ENCODE measurements at regions not wholly inside any gene's neighbourhood (a gene's known extent, or its start where the extent isn't known, plus 50 kb on each side); places are given as distances from the start of the nearest gene placed in this dataset.

DNA sequence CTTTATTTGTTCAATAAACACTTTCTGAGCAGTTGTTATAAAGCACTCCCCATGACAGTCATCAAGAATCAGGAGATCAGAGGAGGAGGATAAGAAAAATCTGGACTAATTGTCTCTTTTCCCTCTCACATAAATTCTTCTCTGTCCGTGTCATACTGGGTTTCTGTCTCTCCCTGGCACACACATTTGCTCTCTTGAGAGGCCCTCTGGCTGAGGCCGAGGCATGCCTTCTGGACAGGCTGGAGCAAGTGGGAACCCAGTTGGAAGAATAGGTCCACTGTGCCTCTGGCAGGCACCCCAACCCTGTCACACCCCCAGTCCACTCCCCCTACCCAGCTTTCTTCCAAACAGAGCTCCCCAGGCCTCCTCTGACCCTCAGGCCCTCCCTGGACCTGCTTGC is 315.8 kb downstream of the UACA start:
- DNase-seq (ENCODE audit: low read depth in 2 of 2), result no peak

DNA sequence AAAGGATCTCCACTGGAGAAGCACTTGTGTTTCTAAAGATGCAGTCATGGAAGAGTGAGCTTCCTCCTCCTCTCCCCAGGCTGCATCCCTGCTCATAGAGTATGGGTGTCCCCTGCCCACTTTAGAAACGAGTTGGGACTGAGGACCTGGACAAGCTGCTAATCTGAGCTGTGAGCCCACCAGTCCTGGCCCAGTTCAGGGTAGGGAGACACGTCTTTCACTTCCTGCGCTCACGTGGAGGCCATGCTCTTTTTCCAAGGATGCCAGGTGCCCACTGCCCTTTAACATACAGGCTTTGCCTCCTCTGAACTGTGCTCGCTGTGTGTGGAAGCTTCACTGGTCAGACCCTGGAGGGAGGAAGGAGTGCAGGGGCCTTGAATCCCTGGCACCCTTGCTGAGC is 316.3 kb downstream of the UACA start:
- DNase-seq (ENCODE audit: low read depth in 2 of 2), result no peak

DNA sequence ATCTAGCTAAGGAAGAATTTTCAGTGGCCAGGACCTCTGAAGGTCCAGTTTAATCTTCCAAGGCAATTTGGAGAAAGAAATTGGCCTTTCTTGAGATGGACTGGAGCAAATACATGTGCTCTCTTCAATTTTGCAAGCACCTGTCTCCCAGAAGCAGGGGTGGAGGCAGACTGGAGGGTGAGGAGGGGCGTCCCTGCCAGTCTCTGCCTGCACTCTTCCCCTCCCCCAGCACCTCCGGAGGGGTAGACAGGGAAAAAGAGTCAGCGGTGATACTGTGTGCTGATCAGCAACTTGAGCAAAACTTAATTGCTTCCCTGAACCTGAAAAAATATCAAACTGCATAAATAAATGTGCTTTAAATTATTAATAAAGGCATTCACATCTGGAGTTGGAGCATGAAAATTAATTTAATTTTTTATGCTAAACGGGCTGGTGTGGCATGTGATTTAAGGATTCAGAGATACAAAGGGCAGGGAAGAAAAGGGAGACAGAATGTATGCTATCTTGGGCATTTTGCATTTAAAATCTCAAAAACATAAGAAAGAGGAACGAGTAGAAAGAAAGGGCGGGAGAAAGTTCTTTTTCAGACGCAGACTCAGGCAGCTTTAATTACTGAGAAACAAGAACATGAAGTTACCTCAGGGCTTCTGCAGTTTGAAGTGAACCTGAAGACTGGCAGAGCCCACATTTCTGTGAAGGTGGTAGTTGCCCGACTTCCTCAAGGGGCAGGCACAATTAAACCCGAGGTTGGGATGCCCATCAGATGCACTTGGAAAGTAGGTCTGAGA is 319.7 kb downstream of the UACA start:
- DNase-seq (ENCODE audit: low read depth in 2 of 2), result no peak

DNA sequence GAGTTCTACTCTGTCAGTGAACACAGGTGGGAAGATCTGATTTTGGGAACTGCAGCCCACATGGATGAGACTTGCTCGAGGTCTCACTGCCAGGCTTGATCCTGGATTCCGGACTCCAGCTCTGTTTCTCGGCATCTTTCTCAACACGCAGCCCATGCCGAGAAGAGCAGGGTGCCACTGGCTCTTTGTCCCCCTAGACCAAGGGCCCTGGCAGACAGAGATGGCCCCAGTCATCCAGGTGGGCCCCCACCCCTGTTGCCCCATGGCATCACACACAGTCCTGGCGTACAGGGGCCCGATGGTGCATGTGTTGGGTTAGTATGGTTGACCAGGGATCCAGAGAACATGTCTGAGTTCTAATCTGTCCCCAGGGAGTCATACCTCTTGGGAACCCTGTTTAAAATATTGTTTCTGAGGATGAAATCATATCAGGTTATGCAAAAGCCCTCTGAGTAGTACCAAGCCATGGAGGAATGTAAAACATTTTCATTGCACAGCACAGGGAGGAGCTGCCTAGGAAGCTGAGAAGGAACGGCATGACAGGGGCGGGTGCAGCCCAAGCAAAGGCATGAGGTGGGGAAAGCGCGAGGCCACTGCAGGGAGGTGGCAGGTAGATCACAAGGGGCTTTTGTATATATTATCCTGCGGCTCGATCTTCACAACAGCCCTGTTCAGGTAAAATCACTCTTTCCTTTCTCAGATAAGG is 320.6 kb downstream of the UACA start:
- DNase-seq (ENCODE audit: low read depth in 2 of 2), result no peak

DNA sequence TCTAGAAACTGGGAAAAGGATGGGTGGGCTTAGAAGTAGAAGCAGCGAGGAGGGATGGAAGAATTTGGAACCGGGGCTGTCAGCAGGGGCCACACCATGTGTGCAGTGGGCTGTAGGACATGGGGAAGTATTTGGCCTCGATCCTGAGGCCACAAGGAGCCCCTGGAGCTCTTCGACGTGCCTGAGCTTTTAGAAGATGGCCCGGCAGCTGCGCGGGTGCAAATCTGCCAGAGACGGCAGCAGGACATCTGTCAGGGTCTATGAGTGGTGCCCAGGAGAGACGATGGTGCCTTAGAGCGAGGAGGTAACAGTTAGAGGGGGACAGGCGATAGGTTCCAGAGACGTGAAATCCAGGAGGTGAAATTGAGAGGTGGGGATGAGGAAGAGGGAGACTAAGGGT is 321.1 kb downstream of the UACA start:
- no peak for DNase-seq (ENCODE audit: low read depth in 2 of 2)

DNA sequence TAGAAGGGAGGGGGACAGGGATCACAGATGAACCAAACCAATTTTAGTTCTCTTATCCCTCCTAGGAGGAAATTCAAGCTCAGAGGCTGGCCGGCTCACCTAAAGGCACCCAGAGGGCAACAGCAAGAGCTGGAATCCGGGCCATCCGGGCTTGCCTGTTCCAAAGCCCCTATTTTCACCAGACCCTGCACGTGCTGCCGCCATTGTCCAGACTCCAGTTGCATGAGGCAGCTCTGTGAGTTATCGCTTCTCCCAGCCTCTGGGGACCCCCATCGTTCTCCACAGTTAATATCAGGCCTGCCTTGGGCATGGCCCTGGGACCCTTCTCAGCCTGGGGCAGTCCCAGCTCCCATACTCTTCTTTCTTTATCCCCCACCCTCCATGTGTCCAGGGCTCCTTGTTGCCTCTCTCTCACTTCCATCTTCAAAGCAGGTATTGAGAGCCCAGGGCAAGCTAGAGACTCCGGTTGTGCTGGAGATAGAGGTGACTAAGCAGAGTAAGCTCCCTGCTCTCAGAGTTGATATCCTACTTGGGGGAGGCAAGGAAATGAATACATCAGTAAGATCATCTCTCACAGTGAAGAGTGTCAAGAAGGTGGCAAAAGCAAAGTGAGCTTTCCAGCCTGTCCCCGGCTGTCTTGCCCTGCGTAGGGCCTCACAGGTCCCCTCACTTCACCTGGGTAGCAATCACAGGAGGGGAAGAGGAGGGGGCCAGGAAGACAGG is 322.8 kb downstream of the UACA start:
- no peak for DNase-seq (ENCODE audit: low read depth in 2 of 2)

DNA sequence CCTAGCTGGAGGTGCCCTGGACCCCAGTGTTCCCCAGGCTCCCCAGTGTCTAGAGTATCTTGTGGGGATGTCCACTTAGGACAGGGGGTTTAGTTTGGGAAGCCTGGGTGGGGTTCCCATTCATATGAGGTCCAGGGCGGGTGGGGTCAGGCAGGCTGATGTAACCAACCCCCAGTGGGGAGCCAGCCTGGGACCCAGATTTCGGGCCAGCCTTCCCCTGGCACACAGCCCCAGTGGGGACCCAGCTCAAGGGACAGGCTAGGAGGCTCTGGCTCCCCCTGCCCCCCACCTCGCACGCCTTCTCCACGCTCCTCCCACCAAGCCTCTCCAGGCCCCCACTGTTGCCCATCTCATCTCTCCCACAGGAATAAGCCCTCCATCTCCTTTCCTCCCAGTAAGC is 323.5 kb downstream of the UACA start:
- no peak for DNase-seq (ENCODE audit: low read depth in 2 of 2)

DNA sequence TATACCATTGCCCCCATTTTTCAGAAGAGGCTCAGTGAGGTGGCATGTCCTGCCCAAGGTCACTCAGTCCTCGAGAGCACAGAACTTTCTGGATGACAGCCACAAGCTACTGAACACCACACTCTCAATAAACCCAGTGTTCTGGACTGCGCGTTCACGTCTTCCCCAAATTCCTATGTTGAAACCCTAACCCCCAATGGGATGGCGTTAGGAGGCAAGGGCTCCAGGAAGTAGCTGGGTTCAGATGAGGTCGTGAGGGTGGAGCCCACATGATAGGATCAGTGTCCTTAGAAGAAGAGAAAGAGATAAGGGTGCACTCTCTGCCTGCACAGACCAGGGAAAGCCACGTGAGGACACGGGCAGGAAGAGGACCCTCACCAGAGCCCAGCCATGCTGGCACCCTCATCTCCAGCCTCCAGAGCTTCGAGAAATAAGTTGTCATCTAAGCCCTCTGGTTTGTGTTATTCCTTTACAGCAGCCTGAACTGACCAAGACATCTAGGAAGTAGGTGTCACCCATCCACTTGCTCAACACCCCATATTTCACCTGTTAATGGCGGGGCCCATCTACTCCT is 324.0 kb downstream of the UACA start:
- DNase-seq (ENCODE audit: low read depth in 2 of 2), result no peak

DNA sequence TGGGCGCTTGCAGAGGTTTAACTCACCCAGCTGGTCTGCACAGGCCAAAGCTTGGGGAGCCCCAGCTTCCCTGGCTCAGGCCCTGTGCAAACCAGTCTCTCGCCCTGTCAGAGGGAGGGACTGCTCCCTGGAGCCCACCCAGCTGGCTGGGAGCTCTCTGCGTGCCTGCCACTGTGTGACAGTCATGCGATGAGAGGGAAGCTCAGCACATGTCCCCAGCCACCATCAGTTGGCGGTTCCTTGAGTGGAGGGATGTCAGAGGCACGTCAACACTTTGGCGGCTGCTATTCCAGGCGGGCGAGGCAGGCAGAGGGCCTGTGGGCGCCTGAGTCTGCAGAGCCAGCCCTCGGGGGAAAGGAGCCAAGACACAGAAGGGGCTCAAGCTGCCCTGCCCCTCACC is 324.6 kb downstream of the UACA start:
- DNase-seq (ENCODE audit: low read depth in 2 of 2), result no peak

DNA sequence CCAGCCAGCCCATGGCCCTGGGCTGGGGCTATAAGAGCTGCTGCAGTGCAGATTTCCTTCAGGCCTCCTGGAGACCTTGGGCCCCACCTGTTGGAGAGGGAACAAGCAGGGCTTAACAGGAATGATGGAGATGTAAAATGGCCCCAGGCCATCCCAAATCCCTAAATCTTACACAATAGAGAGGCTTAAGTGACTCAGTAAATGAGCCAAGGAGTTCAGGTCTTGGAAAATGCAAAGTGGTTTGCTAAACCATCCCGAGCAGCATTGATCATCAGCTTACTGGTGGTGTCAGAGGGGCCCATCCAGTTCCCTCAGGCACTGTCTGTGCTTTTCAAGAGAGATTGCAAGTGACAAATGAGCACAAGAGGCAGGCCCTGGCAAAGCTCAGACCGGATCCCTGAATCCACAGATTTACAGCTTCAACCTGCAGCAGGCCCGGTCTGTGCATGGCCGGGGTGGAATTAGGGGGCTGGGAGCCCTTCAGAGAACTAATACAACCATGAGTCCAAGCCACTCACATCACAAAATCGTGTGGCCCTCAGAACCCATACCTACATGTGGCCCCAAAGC is 325.4 kb downstream of the UACA start:
- no peak for DNase-seq (ENCODE audit: low read depth in 2 of 2)

DNA sequence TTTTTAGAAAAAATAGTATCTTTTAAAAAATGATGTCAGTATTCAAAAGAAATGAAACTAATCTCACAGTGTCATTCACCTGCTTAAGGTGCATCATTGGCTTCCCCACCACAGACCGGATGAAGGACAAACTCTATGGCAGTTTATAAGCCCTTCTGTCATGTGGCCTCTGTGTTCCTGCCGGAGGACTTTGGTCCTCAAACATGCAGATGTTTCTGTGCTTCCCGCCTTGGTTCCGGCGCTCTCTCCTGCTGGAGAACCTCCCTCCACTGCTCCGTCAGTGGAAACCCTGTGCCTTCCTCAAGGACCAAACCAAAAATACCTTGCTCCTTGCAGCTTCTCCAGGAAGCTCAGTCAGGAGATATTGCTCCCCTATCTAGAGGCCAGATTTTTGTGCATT is 326.3 kb downstream of the UACA start:
- DNase-seq (ENCODE audit: low read depth in 2 of 2), result no peak

DNA sequence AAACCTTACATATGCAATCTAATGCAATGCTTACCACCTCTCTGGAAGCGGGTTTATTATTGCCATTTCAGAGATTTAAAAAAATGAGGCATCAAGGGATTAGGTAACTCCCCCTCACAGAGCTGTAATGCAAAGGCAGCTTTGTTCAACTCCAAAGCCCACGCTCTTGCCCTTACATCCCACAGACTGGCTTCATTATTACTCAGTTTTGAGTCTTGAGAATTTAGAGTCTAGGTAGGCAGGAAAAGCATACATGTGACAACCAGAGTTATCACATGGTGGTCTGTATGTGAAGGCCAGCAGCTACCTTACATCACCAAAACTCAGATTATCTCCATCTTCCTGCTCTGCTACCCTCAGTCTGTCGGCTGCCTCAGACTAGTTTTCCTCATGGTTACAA is 326.9 kb downstream of the UACA start:
- no peak for DNase-seq (ENCODE audit: low read depth in 2 of 2)

DNA sequence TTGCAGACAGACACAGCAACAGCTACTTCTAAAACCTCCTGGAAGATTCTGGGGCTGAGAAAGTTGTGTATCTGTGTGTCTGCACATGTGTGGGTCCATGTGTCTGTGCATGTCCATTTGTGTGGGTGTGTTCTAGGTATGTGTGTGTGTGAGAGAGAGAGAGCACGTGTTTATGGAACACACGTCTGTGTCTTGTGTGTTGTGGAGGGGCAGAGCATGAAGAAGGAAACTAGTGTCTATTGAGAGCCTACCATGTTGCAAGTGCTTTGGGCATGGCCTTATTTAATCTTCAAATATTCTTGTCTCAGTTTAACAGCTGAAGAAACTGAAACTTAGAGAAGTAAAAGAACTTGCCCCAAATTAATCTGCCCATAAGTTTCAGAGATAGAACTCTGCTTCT is 327.5 kb downstream of the UACA start:
- no peak for DNase-seq (ENCODE audit: low read depth in 2 of 2)

DNA sequence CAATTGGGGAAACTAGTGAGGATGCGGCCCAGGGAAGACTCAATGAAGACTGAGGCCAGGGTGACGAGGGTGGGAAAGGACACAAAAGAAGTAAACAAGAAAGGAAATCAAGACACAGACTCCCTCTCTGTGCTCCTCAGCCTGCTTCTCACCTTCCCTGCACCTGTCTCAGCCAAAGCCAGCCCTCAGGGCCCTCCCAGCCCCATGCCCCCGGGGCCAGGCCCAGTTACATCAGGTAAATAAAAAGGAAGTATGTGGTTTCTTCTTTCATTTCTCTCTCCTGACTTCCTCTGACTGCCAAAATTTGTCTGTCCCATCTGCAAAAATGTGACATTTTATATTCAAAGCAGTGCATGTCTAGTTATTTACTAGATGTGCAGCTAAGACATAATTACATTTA is 328.0 kb downstream of the UACA start:
- no peak for DNase-seq (ENCODE audit: low read depth in 2 of 2)

DNA sequence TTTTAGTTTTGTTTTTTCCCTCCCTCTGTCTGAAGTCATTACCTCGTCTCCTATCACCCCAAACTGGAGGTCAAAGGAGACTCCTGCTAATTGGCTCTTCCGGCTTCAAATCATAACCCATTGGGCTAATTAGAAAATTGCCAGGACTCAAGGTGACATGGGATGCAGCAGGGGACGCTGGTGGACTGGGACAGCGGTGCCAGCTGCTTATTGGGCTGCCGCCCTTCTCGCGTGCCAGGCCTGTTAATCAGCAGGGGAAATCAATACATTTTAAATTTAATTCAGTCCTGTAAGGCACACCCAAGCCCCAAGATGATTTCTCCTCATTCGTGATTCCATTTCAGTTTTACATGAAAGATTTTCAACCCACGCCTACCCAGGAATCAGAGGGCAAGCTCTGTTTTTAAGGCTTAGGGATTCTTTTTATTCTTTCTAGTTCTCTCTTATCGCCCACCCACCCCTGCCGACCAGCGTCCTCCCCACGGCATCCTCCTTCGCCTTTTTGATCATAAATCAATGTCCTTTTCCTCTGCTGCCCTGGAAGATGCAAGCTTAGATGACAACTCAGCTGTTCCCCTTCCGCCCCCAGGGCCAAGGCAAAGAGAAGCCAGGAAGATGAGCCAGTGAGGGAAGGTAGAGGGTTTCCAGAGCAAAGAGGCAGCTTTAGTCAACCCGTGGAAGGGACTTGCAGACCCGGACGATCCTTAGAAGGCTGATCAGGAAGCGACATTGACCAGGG is 329.6 kb downstream of the UACA start:
- no peak for DNase-seq (ENCODE audit: low read depth in 2 of 2)

DNA sequence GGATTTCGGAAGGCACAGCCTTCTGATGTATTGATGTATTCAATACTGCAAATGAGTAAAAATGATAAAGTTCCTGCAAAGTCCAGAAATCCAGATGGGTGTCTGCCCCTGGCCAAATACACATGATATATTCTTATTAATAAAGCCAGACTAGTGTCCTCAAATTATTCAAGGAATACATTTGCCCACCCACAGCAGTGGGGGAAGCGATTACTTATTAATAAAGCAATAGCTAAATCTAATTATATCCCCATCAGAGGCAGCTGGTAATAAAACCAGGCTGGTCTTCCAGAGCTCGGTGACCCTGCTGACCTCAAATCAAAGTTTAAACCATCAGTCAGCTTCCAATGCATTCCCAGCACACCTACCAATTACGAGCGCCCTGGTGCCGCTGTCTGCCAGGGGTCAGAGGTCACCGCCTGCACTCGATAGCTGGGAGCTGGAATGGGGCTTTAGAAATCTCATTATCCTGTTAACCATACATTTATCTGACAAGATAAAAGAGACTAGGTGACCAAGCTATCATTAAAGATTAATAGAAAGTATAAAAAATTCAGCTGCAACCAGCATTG is 330.3 kb downstream of the UACA start:
- no peak for DNase-seq (ENCODE audit: low read depth in 2 of 2)

DNA sequence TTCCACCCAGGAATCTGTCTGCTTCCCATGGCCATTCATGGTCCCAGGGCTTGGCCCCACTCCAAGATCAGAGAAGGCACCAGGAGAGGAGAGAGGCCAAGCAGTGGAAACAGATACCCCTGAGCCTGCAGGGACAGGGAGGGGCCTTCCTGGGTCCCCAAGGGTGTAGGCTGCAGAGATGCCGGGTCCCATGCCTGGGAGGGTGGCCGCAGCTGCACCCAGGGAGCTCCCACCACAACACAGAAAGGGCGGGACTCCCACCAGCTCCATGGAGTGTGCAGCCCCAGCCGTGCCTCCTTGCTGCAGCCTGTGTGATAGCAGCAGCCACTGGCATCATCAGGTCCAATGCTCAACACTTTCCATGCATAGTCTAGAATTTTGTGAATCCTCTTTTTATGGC is 331.5 kb downstream of the UACA start:
- no peak for DNase-seq (ENCODE audit: low read depth in 2 of 2)

DNA sequence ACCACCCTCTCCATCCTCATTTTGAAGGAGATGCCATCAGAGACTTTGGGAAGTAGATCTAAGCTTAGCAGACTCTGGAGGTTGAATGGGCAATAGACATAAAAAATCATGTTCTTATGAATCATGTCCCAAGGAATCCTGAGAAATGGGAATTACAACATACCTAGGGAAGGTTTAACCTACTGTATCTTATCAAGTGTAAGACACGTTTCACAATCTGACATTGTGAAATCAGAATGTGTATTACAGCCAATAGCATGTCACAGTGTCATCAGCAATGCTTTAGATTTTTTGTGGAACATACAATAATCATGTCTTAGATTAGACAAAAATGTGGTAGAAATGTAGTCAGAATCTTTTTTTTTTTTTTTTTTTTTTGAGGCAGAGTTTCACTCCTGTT is 332.4 kb upstream of the TLE3 start:
- DNase-seq (ENCODE audit: low read depth in 2 of 2), result no peak

DNA sequence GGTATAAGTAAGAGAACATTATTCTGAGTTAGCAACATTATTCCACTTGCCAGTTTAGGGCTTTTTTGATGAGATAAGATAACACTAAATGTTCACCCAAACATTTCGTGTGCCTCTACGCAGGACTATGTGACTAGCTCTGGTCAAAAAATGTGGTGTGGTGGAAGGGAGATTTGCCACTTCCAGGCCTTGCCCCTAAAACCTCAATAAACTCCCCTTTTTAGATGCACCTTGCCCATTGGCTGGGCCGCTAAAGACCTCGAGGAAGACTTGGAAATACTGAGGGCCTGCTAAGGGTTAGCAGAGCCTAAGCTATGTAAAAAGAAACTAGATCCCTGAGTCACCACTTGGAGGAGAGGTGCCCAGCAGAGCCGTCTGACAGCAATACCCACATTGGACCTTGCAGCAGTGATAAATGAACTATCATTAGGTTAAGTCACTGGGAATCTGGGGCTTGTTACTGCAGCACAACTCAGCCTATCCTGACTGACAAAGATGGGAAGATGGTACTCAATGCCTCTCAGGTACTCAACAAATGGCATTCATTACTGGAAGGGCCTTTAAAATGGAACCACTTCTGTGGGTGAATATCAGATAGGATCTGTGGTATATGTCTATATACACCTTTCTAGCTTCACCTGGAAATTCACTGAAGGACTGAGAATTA is 331.5 kb upstream of the TLE3 start:
- no peak for DNase-seq (ENCODE audit: low read depth in 2 of 2)

DNA sequence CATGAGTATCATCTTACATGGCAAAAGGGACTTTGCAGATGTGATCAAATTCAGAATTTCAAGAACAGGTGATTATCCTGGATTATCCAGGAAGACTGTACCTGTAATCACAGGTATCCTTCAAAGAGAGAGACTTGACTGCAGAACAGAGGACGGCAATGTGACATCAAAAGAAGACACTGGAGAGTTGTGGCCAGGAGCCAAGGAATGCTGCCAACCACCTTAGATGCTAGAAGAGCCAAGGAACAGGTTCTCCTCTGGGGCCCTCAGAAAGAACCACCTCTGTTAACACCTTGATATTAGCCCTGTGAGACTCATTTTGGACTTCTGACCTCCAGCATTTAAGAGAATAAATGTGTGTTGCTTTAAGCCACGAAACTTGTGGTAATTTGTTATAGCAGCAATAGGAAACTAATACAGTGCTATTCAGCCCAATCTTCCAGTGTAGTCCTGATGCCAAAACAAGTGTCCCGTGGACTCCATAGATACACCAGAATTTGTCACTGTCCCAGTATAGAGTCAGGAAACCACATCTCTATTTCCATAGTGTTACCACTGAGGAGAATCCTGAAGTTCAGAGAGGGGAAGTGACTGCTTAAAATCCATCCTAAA is 330.6 kb upstream of the TLE3 start:
- no peak for DNase-seq (ENCODE audit: low read depth in 2 of 2)

Data from stimulated activated CD4-positive, alpha-beta T cell treated with anti-CD3 and anti-CD28 coated beads, Interleukin-1b, Interleukin-23, amount 100 ng/mL, for 1 hour (primary cell).